Stomach (tissue), 8 donors: ENCODE measurements at regions not wholly inside any gene's neighbourhood (a gene's known extent, or its start where the extent isn't known, plus 50 kb on each side); places are given as distances from the start of the nearest gene placed in this dataset.

ENCODE experiments used
- DNase-seq, 2 donors: peaks; one replicate each; pipeline versions ENCODE4 v3.0.0 to v3.0.0-alpha.2; 2013 to 2019
- H3K27ac ChIP-seq, 5 donors: fragments of 200-600 bp in 4 of 5; sonication (generic) in 4 of 5; one replicate each; pipeline ENCODE4 v1.5.1; 2013 to 2019; ENCODE audit warnings: mild to moderate bottlenecking in 1 of 5, moderate library complexity in 1 of 5
- H3K27me3 ChIP-seq, 3 donors: fragments of 200-600 bp; sonication (generic); one replicate each; pipeline ENCODE4 v1.5.1; 2017 to 2019; ENCODE audit warnings: mixed run types in 1 of 3
- H3K36me3 ChIP-seq, 4 donors: fragments of 200-600 bp; sonication (generic); 1 replicate in 3 of 4; 2 replicates in 1 of 4; pipeline ENCODE4 v1.5.1; 2016 to 2019
- H3K4me1 ChIP-seq, 4 donors: fragments of 200-600 bp; sonication (generic); one replicate each; pipeline ENCODE4 v1.5.1; 2016 to 2019
- H3K4me3 ChIP-seq, 4 donors: fragments of 200-600 bp; sonication (generic) in 3 of 4; one replicate each; pipeline ENCODE4 v1.5.1; 2016 to 2019; ENCODE audit warnings: mild to moderate bottlenecking in 1 of 4
- H3K9me3 ChIP-seq, 4 donors: fragments of 200-600 bp; sonication (generic); one replicate each; pipeline ENCODE4 v1.5.1; 2016 to 2019
- EP300 ChIP-seq: sonication (generic); formaldehyde crosslinking; IDR thresholded peaks from one replicate; pipeline ENCODE4 v1.6.1; 2017; ENCODE audit warnings: antibody characterized with exemption
- POLR2A ChIP-seq, 4 donors: fragments of 450-650 bp; IDR thresholded peaks; one replicate each; pipeline ENCODE4 v1.6.1; 2016; ENCODE audit warnings: antibody characterized with exemption in 4 of 4, control low read depth in 2 of 4, mild to moderate bottlenecking in 1 of 4, moderate library complexity in 1 of 4
- POLR2AphosphoS5 ChIP-seq, 3 donors: sonication (generic); formaldehyde crosslinking; IDR thresholded peaks; one replicate each; pipeline ENCODE4 v1.6.1; 2016; ENCODE audit warnings: antibody characterized with exemption in 3 of 3
- WGBS, 5 donors: extraction: QIAGEN DNeasy Blood & Tissue Kit in 3 of 5; methylation state at CpG; one replicate each; pipeline versions ENCODE4 v1.1.5 to v1.1.7; 2013 to 2018; 5-methylcytosine and 5-hydroxymethylcytosine counted together
- intact Hi-C: fragments of 100-400 bp; cut with DNase I; formaldehyde crosslinking; loops from one replicate; pipeline ENCODE4 v1.15.1; 2023; ENCODE audit warnings: low total_unique reads
- TF ChIP-seq, protein P1 (sequence below), 7 experiments: fragments of 450-650 bp in 4 of 7; fragments of 200-600 bp in 3 of 7; sonication (generic) in 3 of 7; IDR thresholded peaks; one replicate each; pipeline ENCODE4 v1.5.1; 2016 to 2019; ENCODE audit warnings: antibody characterized with exemption in 7 of 7, control low read depth in 2 of 7, mild to moderate bottlenecking in 1 of 7
- donor health status: healthy with polysubstance abuse.
- donor health status: Bipolar disorder and iron deficiency.
- donor health status: healthy.

DNA sequence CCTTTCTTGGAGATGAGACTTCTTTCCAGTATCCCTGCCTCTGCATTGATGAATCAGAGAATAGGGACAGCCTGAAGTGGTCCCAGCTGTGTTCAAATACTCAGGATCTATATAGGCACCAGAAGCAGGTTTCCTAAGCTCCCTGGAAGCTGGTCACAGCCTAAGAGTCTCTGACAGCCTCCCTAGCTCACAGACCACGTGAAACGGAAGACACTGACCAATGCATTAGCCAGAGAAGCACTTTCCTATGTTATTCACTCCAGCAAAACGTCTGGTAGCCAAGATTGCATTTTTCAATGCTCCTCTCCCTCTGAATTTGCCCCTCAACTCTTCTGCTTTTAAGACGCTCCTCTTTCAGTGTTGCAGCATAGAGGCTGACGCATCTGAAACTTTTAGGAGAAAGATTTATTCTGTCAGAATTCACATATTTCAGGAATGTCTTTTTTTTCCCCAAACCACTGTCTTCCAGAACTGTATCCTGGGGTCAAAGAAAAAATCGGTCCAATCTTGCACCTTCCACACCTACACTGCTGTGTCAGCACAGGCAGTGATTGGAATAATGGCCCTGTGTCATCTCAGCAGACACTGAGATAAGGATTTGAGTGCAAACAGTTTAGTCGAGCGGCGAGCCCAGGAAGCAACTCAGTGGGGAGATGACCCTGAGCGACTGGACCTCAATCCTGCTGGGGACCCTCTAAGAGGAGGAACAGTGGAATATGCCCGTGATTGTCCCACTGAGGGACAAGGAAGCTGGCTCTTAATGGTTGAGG is 109.4 kb downstream of the SMIM20 start:
- H3K27me3 ChIP-seq, result no peaks in the 10 kb centered on the region
- no peak for TF ChIP-seq POLR2AphosphoS5 (IDR thresholded peaks at IDR 0.05)
- TF ChIP-seq, protein P1, sequence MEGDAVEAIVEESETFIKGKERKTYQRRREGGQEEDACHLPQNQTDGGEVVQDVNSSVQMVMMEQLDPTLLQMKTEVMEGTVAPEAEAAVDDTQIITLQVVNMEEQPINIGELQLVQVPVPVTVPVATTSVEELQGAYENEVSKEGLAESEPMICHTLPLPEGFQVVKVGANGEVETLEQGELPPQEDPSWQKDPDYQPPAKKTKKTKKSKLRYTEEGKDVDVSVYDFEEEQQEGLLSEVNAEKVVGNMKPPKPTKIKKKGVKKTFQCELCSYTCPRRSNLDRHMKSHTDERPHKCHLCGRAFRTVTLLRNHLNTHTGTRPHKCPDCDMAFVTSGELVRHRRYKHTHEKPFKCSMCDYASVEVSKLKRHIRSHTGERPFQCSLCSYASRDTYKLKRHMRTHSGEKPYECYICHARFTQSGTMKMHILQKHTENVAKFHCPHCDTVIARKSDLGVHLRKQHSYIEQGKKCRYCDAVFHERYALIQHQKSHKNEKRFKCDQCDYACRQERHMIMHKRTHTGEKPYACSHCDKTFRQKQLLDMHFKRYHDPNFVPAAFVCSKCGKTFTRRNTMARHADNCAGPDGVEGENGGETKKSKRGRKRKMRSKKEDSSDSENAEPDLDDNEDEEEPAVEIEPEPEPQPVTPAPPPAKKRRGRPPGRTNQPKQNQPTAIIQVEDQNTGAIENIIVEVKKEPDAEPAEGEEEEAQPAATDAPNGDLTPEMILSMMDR (IDR thresholded peaks at IDR 0.05), result no peak
- no peak for TF ChIP-seq POLR2A (IDR thresholded peaks at IDR 0.05)
- no peak for TF ChIP-seq EP300
- peak in 1 of 2 donors; percentile 59 for DNase-seq
- peak overlapping the region in 3 of 5 donors; percentile 50 to 69 (median 62) for H3K27ac ChIP-seq
- WGBS, 5 donors, result 49 to 70% (median 58%) methylated on average over 11 of the region's 11 CpGs
- H3K9me3 ChIP-seq, result no peaks in the 10 kb centered on the region
- intact Hi-C loops, result no loop called here
- H3K4me1 ChIP-seq, result peaks cover 22 to 38% (median 30%) of the 10 kb centered on the region in 4 donors
- no peak overlapping the region for H3K4me3 ChIP-seq
- H3K36me3 ChIP-seq, result no peaks in the 10 kb centered on the region

DNA sequence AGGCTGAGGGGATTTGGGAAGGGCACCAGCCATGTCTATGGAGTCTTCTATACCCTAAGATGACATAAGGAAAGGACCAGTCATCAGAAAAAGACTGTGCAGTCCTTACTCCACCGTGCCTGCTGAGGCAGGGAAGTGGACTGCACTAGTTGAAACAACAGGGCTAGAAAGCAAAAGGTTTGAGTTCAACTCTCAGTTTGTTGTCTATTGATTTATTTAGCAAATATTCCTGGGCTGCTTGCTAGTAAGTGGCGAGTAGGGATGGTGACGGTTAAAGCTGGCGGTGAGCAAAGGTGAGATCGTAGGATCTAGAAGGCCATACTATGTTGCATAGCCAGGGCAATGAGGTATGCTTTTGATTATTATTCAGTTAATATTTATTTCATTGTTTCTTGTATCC is 110.1 kb downstream of the SMIM20 start:
- intact Hi-C loops, result no loop called here
- no peak for DNase-seq
- no peak for TF ChIP-seq POLR2A (IDR thresholded peaks at IDR 0.05)
- no peak for TF ChIP-seq EP300
- TF ChIP-seq, protein P1 (IDR thresholded peaks at IDR 0.05), result no peak
- TF ChIP-seq POLR2AphosphoS5 (IDR thresholded peaks at IDR 0.05), result no peak
- Histone ChIP-seq H3K9me3 (no peaks in the 10 kb centered on the region), H3K4me3 (no peak overlapping the region), H3K36me3 (no peaks in the 10 kb centered on the region), H3K27me3 (peaks cover 0 to 5% (median 0%) of the 10 kb centered on the region in 3 donors), H3K4me1 (peaks cover 22 to 44% (median 36%) of the 10 kb centered on the region in 4 donors), H3K27ac (no peak overlapping the region)
- 86 to 97% (median 94%) methylated on average over 5 of the region's 5 CpGs for WGBS, 5 donors

DNA sequence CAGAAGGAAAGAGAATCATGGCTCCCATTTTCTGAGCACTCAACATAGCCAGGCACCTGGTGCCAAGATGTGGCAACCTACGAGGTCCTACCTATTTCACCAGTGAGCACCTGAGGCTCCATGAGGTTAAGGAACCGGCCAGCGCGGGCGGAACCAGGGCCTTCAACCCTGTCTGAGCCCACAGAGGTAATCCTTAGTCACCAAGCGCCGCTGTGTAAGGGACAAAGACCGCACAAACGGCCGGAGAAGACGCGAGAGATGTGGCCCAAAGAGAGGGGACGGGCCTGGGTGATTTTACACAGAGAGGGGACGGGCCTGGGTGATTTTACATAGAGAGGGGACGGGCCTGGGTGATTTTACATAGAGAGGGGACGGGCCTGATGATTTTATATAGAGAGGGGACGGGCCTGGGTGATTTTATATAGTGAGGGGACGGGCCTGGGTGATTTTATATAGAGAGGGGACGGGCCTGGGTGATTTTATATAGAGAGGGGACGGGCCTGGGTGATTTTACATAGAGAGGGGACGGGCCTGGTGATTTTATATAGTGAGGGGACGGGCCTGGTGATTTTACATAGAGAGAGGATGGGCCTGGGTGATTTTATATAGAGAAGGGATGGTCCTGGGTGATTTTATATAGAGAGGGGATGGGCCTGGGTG is 114.2 kb downstream of the SMIM20 start:
- WGBS, 5 donors, result 84 to 89% (median 85%) methylated on average over 22 of the region's 22 CpGs

More for the DNA sequence above, 114.2 kb downstream of the SMIM20 start:
- Histone ChIP-seq H3K4me3 (no peak overlapping the region), H3K4me1 (peaks cover 20 to 43% (median 32%) of the 10 kb centered on the region in 4 donors), H3K27ac (peak overlapping the region in 3 of 5 donors; percentile 10 to 75 (median 58)), H3K9me3 (no peaks in the 10 kb centered on the region), H3K27me3 (peaks cover 0 to 14% (median 0%) of the 10 kb centered on the region in 3 donors), H3K36me3 (no peaks in the 10 kb centered on the region)
- TF ChIP-seq EP300 (no peak), POLR2A (IDR thresholded peaks at IDR 0.05) (no peak), POLR2AphosphoS5 (IDR thresholded peaks at IDR 0.05) (no peak)
- TF ChIP-seq, protein P1 (IDR thresholded peaks at IDR 0.05), result no peak
- DNase-seq, result no peak
- intact Hi-C loops, result no loop called here
